ENCODE measurements at regions not wholly inside any gene's neighbourhood (a gene's known extent, or its start where the extent isn't known, plus 50 kb on each side); places are given as distances from the start of the nearest gene placed in this dataset.
"Not testable (repeated sequence)": the region's sequence is repeated elsewhere in the genome, so short reads cannot be mapped to it uniquely, and the experiment has no call there.

GRCh38 chr2:238601433-238602222 lies 174.9 kb downstream of the ASB1 start:
- no peak for DNase-seq

GRCh38 chr2:238602223-238602960 lies 175.7 kb downstream of the ASB1 start:
- DNase-seq, result no peak

- DNase-seq, result no peak
Observed at GRCh38 chr2:238603596-238603995, 176.9 kb downstream of the ASB1 start.

GRCh38 chr2:238606311-238606710 lies 179.6 kb downstream of the ASB1 start:
- no peak for DNase-seq

GRCh38 chr2:238613610-238614009 lies 186.9 kb downstream of the ASB1 start:
- DNase-seq, result no peak

GRCh38 chr2:238614376-238614775 lies 187.6 kb downstream of the ASB1 start:
- no peak for DNase-seq

- DNase-seq, result no peak
Observed at GRCh38 chr2:238615187-238615586, 188.5 kb downstream of the ASB1 start.

GRCh38 chr2:238616681-238617080 lies 190.0 kb downstream of the ASB1 start:
- no peak for DNase-seq

- DNase-seq, result not testable (repeated sequence)
Observed at GRCh38 chr2:238618494-238619283, 192.0 kb downstream of the ASB1 start.

GRCh38 chr2:238627899-238628298 lies 201.2 kb downstream of the ASB1 start:
- DNase-seq, result no peak

GRCh38 chr2:238629064-238629463 lies 202.3 kb downstream of the ASB1 start:
- no peak for DNase-seq

GRCh38 chr2:238631491-238632180 lies 204.9 kb downstream of the ASB1 start:
- no peak for DNase-seq

GRCh38 chr2:238632181-238633060 lies 205.7 kb downstream of the ASB1 start:
- no peak for DNase-seq

GRCh38 chr2:238633426-238634328 lies 206.9 kb downstream of the ASB1 start:
- no peak for DNase-seq

- DNase-seq, result no peak
Observed at GRCh38 chr2:238634701-238635357, 208.1 kb downstream of the ASB1 start.

GRCh38 chr2:238635647-238636051 lies 208.9 kb downstream of the ASB1 start:
- DNase-seq, result no peak

- DNase-seq, result no peak
Observed at GRCh38 chr2:238636269-238637073, 209.7 kb downstream of the ASB1 start.

GRCh38 chr2:238638100-238638981 lies 209.5 kb upstream of the TWIST2 start:
- no peak for DNase-seq

Data from NCI-H524 treated with DMSO at 0.1 percent for 48 hours (cell line).